ENCODE measurements at regions not wholly inside any gene's neighbourhood (a gene's known extent, or its start where the extent isn't known, plus 50 kb on each side); places are given as distances from the start of the nearest gene placed in this dataset.

GRCh38 chr2:121010998-121011397 is 274.0 kb downstream of the TFCP2L1 start:
- TF ChIP-seq TCF12 (IDR thresholded peaks at IDR 0.05) (no peak), TCF12 (CRISPR knock-in tag; IDR thresholded peaks at IDR 0.05) (no peak), ZNF274 (CRISPR knock-in tag; IDR thresholded peaks at IDR 0.05) (no peak), PAXIP1 (CRISPR knock-in tag; conservative IDR thresholded peaks at IDR 0.05) (no peak), KIAA2018 (CRISPR knock-in tag; IDR thresholded peaks at IDR 0.05; ENCODE audit: borderline replicate concordance) (no peak), CTCF (CRISPR knock-in tag; IDR thresholded peaks at IDR 0.05) (no peak), HNF4A (CRISPR knock-in tag; IDR thresholded peaks at IDR 0.05) (no peak), STAT5B (CRISPR knock-in tag; IDR thresholded peaks at IDR 0.05) (no peak), MAZ (IDR thresholded peaks at IDR 0.05; ENCODE audit: borderline replicate concordance, low read depth, low read length) (no peak), MAZ (CRISPR knock-in tag; IDR thresholded peaks at IDR 0.05; ENCODE audit: low read depth) (no peak), TGIF2 (CRISPR knock-in tag; IDR thresholded peaks at IDR 0.05) (no peak), SRF (IDR thresholded peaks at IDR 0.05; ENCODE audit: low read depth, low read length) (no peak), FOSL1 (CRISPR knock-in tag; IDR thresholded peaks at IDR 0.05; ENCODE audit: borderline replicate concordance) (no peak), POLR2A (IDR thresholded peaks at IDR 0.05; ENCODE audit: insufficient read depth in 1 of 2, low read depth in 2 of 2, low read length in 2 of 2) (no peak), ZNF572 (CRISPR knock-in tag; IDR thresholded peaks at IDR 0.05) (no peak), EZH2 (conservative IDR thresholded peaks at IDR 0.05; ENCODE audit: low read depth, low read length) (no peak)

Data from HepG2 (cell line).